ENCODE measurements at regions not wholly inside any gene's neighbourhood (a gene's known extent, or its start where the extent isn't known, plus 50 kb on each side); places are given as distances from the start of the nearest gene placed in this dataset.

DNA sequence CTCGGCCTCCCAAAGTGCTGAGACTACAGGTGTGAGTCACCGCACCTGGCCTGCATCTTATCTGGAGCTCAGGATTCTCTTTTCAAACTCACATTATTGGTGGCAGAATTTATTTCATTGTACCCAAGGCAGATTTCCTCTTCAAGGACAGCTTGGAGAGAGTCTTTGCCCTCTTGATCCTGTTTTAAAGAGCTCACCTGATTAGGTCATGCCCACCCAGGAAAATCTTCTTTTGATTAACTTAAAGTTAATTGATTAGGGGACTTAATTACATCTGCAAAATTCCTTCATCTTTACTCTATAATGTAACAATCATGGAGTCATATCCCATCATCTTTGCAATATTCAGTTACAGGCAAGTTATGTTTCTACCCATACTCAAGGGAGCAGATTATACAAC is 346.4 kb downstream of the EPHA4 start:
- Histone ChIP-seq H3K36me3 (ENCODE audit: control insufficient read depth, insufficient read depth, low read length) (no peaks in the 10 kb centered on the region), H3K4me1 (ENCODE audit: control insufficient read depth, insufficient read depth, low read length) (no peaks in the 10 kb centered on the region), H3K9me3 (ENCODE audit: control insufficient read depth, insufficient read depth, low read length) (no peaks in the 10 kb centered on the region), H3K9ac (ENCODE audit: low read depth, low read length) (no peak overlapping the region), H3K4me3 (ENCODE audit: low read depth, low read length) (no peak overlapping the region), H3K27me3 (ENCODE audit: control insufficient read depth, insufficient read depth, low read length) (no peaks in the 10 kb centered on the region), H3K27ac (ENCODE audit: low read depth, low read length) (no peak overlapping the region)

DNA sequence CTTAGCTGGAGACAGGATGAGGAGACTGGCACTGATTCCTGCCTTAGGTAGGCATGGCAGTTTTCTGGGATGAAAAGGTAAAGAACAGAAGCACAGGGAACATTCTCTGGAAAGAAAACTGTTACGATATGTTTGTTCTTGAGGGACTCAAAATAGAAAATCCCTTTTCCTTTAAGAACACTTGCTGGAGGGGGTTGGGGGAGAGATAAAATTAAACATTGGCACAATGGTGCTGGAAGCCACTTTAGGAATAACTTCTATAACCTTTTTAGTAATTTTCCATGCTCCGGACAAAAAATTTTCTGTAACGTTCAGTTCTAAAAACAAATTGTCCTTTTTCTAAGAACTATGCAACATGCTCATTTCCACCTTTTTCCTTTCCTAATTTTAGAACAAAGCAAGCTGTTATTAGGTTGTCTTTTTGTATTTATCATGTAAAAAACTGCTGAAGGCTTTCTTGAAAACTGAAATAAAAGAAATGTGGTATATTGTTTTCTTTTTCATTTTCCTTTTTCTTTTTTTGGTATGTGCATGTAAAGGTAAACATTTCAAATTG is 343.8 kb downstream of the EPHA4 start:
- Histone ChIP-seq H3K4me3 (ENCODE audit: low read depth, low read length) (no peak overlapping the region), H3K9me3 (ENCODE audit: control insufficient read depth, insufficient read depth, low read length) (no peaks in the 10 kb centered on the region), H3K27ac (ENCODE audit: low read depth, low read length) (no peak overlapping the region), H3K4me1 (ENCODE audit: control insufficient read depth, insufficient read depth, low read length) (no peaks in the 10 kb centered on the region), H3K36me3 (ENCODE audit: control insufficient read depth, insufficient read depth, low read length) (no peaks in the 10 kb centered on the region), H3K9ac (ENCODE audit: low read depth, low read length) (no peak overlapping the region), H3K27me3 (ENCODE audit: control insufficient read depth, insufficient read depth, low read length) (no peaks in the 10 kb centered on the region)

DNA sequence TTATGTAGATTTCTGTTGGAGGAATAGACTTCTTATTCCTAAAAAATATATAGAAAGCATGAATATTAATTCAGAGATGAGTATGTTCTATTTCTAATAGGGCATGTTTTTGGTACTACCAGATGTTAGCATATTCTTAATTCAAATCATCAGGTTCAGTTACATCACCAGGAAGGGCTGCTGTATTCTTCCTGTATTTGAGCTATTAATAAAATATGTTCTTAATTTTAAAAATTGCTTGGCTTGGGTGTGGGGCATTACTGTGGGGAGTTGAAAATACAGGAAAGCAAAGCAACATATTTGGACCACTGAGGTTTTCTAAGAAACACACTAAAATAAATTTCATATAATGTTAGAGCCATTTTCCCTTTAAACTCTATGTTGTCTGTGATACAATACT is 343.0 kb downstream of the EPHA4 start:
- no peaks in the 10 kb centered on the region for H3K4me1 ChIP-seq (ENCODE audit: control insufficient read depth, insufficient read depth, low read length)
- H3K27ac ChIP-seq (ENCODE audit: low read depth, low read length) = no peak overlapping the region
- H3K4me3 ChIP-seq (ENCODE audit: low read depth, low read length) = no peak overlapping the region
- H3K27me3 ChIP-seq (ENCODE audit: control insufficient read depth, insufficient read depth, low read length) = no peaks in the 10 kb centered on the region
- H3K9ac ChIP-seq (ENCODE audit: low read depth, low read length) = no peak overlapping the region
- no peaks in the 10 kb centered on the region for H3K36me3 ChIP-seq (ENCODE audit: control insufficient read depth, insufficient read depth, low read length)
- H3K9me3 ChIP-seq (ENCODE audit: control insufficient read depth, insufficient read depth, low read length) = no peaks in the 10 kb centered on the region

DNA sequence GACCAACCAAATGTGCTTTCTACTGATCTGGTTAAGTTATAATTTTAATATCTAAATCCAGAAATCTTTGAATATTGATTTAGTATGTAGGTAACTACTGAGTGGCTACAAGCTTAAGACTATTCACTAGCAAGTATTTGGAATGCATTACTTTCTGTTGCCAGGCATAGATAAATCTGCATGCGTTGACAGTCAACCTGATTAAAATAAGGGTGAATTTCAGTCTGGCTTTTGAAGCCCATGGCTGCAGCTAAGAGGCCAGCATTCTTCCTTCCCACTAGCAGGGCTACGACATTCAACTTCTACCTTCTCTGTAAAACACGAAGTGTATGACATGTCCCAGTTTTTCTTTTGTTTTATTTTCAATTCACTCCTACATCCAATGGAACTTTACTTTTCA is 340.6 kb downstream of the EPHA4 start:
- no peaks in the 10 kb centered on the region for H3K4me1 ChIP-seq (ENCODE audit: control insufficient read depth, insufficient read depth, low read length)
- H3K36me3 ChIP-seq (ENCODE audit: control insufficient read depth, insufficient read depth, low read length) = no peaks in the 10 kb centered on the region
- no peaks in the 10 kb centered on the region for H3K27me3 ChIP-seq (ENCODE audit: control insufficient read depth, insufficient read depth, low read length)
- no peaks in the 10 kb centered on the region for H3K9me3 ChIP-seq (ENCODE audit: control insufficient read depth, insufficient read depth, low read length)
- H3K4me3 ChIP-seq (ENCODE audit: low read depth, low read length) = no peak overlapping the region
- H3K9ac ChIP-seq (ENCODE audit: low read depth, low read length) = no peak overlapping the region
- H3K27ac ChIP-seq (ENCODE audit: low read depth, low read length) = no peak overlapping the region

DNA sequence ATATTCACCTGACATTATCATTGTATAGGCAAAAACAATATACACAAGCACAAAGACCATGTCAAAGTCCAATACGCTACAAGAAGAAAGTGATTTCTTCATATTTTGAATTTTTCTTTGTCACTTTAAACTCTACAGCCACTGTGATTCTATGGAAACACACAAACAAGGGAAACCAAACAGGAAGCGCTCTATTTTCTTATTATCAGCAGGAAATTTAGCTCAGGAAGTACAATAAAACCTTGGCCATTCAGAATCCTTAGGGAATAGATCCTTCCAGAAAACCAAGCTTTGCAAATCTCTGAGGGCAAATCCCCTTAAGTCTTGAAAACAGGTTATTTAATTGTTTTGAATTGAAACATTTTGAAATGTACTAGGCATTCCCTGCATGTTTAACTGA is 336.2 kb downstream of the EPHA4 start:
- no peaks in the 10 kb centered on the region for H3K4me1 ChIP-seq (ENCODE audit: control insufficient read depth, insufficient read depth, low read length)
- no peaks in the 10 kb centered on the region for H3K9me3 ChIP-seq (ENCODE audit: control insufficient read depth, insufficient read depth, low read length)
- no peaks in the 10 kb centered on the region for H3K36me3 ChIP-seq (ENCODE audit: control insufficient read depth, insufficient read depth, low read length)
- no peak overlapping the region for H3K4me3 ChIP-seq (ENCODE audit: low read depth, low read length)
- H3K27ac ChIP-seq (ENCODE audit: low read depth, low read length) = no peak overlapping the region
- no peaks in the 10 kb centered on the region for H3K27me3 ChIP-seq (ENCODE audit: control insufficient read depth, insufficient read depth, low read length)
- H3K9ac ChIP-seq (ENCODE audit: low read depth, low read length) = no peak overlapping the region

DNA sequence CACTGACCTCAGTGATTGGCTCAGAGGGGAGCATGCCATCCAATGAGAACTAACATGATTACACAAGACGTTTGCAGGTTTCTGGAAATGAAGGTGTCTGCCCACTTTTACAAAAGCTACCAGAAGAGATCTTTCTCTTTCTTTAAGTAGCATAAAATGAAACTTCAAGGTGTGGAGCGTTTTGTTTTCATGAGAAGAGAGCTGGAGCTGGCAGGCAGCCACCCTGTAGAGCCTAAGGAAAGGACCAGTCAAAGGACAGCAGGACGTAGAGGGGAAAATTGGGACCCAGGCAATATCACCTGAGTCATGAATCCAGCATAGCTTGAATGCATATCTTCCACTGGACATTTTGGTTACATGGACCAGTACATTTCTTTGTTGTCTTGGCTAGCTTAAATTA is 331.0 kb downstream of the EPHA4 start:
- Histone ChIP-seq H3K4me3 (ENCODE audit: low read depth, low read length) (no peak overlapping the region), H3K9ac (ENCODE audit: low read depth, low read length) (no peak overlapping the region), H3K4me1 (ENCODE audit: control insufficient read depth, insufficient read depth, low read length) (peaks cover 2% of the 10 kb centered on the region; the same call in 1 of the 2 replicates), H3K9me3 (ENCODE audit: control insufficient read depth, insufficient read depth, low read length) (no peaks in the 10 kb centered on the region), H3K27ac (ENCODE audit: low read depth, low read length) (no peak overlapping the region), H3K27me3 (ENCODE audit: control insufficient read depth, insufficient read depth, low read length) (no peaks in the 10 kb centered on the region), H3K36me3 (ENCODE audit: control insufficient read depth, insufficient read depth, low read length) (no peaks in the 10 kb centered on the region)

DNA sequence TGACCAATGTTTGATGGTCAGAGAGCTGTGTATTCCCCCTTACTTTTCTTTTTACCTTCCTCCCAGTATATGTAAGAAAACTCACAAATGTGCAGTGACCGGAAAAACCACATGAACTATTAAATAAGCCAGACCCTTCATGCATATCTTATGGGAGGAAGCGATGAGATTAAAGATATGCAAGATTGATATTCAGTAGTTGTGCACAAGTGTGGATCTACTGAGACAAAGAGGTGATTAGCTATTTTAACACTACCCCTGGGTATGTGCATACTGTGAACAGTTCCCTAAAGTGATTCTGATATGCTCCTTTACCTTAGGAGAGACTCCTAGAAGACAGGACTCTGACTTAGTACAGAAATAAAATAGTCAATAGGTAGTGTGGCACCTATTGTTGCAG is 328.3 kb downstream of the EPHA4 start:
- H3K9ac ChIP-seq (ENCODE audit: low read depth, low read length) = no peak overlapping the region
- H3K36me3 ChIP-seq (ENCODE audit: control insufficient read depth, insufficient read depth, low read length) = no peaks in the 10 kb centered on the region
- no peaks in the 10 kb centered on the region for H3K27me3 ChIP-seq (ENCODE audit: control insufficient read depth, insufficient read depth, low read length)
- H3K4me3 ChIP-seq (ENCODE audit: low read depth, low read length) = no peak overlapping the region
- H3K9me3 ChIP-seq (ENCODE audit: control insufficient read depth, insufficient read depth, low read length) = no peaks in the 10 kb centered on the region
- H3K4me1 ChIP-seq (ENCODE audit: control insufficient read depth, insufficient read depth, low read length) = peaks cover 2% of the 10 kb centered on the region; the same call in 1 of the 2 replicates
- no peak overlapping the region for H3K27ac ChIP-seq (ENCODE audit: low read depth, low read length)

DNA sequence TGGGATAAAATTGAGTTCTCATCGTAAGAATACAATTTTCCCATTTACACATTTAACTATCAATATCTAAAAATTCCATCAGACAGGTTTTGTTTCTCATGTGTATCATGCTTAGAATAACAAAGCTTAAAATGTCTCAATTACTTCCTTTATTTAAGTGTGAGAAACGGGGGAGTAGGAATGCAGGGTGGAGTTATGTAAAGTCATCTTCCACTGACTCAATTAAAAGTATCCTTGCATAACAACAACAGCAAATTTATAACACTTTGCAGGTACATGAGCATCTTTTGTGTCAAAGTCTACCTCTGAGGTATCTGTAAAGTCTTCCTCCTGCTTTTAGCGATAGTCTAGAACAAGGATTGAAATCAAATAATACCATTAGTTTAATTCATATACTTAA is 327.1 kb downstream of the EPHA4 start:
- H3K36me3 ChIP-seq (ENCODE audit: control insufficient read depth, insufficient read depth, low read length) = no peaks in the 10 kb centered on the region
- H3K9ac ChIP-seq (ENCODE audit: low read depth, low read length) = no peak overlapping the region
- H3K4me3 ChIP-seq (ENCODE audit: low read depth, low read length) = no peak overlapping the region
- H3K27ac ChIP-seq (ENCODE audit: low read depth, low read length) = no peak overlapping the region
- no peaks in the 10 kb centered on the region for H3K9me3 ChIP-seq (ENCODE audit: control insufficient read depth, insufficient read depth, low read length)
- H3K4me1 ChIP-seq (ENCODE audit: control insufficient read depth, insufficient read depth, low read length) = peaks cover 2% of the 10 kb centered on the region; the same call in 1 of the 2 replicates
- H3K27me3 ChIP-seq (ENCODE audit: control insufficient read depth, insufficient read depth, low read length) = no peaks in the 10 kb centered on the region

DNA sequence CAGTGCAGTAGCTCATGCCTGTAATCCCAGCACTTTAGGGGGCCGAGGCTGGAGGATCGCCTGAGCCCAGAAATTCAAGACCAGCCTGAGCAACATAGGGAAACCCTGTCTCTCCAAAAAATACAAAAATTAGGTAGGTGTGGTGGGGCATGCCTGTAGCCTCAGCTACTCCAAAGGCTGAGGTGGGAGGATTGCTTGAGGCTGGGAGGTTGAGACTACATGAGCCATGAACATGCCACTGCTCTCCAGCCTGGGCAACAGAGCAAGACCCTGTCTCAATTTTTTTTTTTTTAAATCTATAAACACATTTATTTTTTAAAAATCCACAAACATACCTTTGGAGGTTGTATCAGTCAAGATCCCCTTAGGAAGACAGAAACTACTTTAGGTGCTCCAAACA is 326.3 kb downstream of the EPHA4 start:
- Histone ChIP-seq H3K36me3 (ENCODE audit: control insufficient read depth, insufficient read depth, low read length) (no peaks in the 10 kb centered on the region), H3K27me3 (ENCODE audit: control insufficient read depth, insufficient read depth, low read length) (no peaks in the 10 kb centered on the region), H3K9ac (ENCODE audit: low read depth, low read length) (no peak overlapping the region)

DNA sequence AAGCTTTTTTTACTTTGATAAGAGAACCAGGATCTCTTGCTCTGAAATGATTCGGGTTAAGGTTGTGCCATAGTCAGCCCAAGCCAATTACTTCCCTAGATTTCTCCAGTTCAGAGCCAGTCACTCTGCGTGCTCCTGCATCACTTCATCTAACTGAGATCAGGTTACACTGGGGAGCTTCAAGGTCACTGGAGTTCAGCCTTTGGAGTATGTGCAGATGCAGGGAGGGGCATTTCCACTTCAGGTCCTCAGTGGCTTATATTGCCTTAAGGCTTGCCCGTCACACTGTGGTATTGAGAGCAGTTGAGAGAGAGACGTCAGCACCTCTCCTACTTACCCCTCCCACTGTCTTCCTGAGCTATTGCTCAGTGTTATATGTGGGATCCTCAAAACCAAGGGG is 317.8 kb downstream of the EPHA4 start:
- Histone ChIP-seq H3K4me1 (ENCODE audit: control insufficient read depth, insufficient read depth, low read length) (peaks cover 15% of the 10 kb centered on the region), H3K9me3 (ENCODE audit: control insufficient read depth, insufficient read depth, low read length) (peaks cover 2% of the 10 kb centered on the region; the same call in 1 of the 2 replicates), H3K27me3 (ENCODE audit: control insufficient read depth, insufficient read depth, low read length) (no peaks in the 10 kb centered on the region), H3K4me3 (ENCODE audit: low read depth, low read length) (no peak overlapping the region), H3K36me3 (ENCODE audit: control insufficient read depth, insufficient read depth, low read length) (no peaks in the 10 kb centered on the region), H3K27ac (ENCODE audit: low read depth, low read length) (no peak overlapping the region), H3K9ac (ENCODE audit: low read depth, low read length) (no peak overlapping the region)

More for the DNA sequence above, 326.3 kb downstream of the EPHA4 start:
- Histone ChIP-seq H3K9me3 (ENCODE audit: control insufficient read depth, insufficient read depth, low read length) (no peaks in the 10 kb centered on the region), H3K4me3 (ENCODE audit: low read depth, low read length) (no peak overlapping the region), H3K27ac (ENCODE audit: low read depth, low read length) (no peak overlapping the region), H3K4me1 (ENCODE audit: control insufficient read depth, insufficient read depth, low read length) (peaks cover 2% of the 10 kb centered on the region; the same call in 1 of the 2 replicates)

DNA sequence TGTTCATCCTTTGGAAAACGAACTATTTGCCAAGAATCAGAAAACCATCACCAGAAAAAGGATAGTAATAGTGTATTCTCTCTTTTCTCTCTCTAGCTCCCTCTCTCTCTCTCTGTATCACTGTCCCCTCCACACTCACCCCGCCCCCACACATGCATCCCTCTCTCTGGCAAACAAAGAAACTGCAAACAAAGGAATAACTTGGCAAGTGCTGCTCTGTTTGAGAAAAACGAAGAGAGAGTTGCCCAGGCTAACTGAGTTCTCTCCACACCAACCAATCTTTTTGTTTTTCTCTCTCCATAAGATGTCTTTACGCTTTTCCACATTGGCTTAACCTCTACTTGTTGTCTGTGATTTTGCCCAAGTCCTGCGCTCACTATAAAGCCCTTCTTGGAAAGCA is 316.2 kb downstream of the EPHA4 start:
- H3K9me3 ChIP-seq (ENCODE audit: control insufficient read depth, insufficient read depth, low read length) = peaks cover 2% of the 10 kb centered on the region; the same call in 1 of the 2 replicates

More for the DNA sequence above, 316.2 kb downstream of the EPHA4 start:
- no peaks in the 10 kb centered on the region for H3K36me3 ChIP-seq (ENCODE audit: control insufficient read depth, insufficient read depth, low read length)
- H3K9ac ChIP-seq (ENCODE audit: low read depth, low read length) = peak overlapping the region; percentile 54; the same call in 1 of the 2 replicates
- peaks cover 15% of the 10 kb centered on the region for H3K4me1 ChIP-seq (ENCODE audit: control insufficient read depth, insufficient read depth, low read length)
- H3K4me3 ChIP-seq (ENCODE audit: low read depth, low read length) = no peak overlapping the region
- H3K27me3 ChIP-seq (ENCODE audit: control insufficient read depth, insufficient read depth, low read length) = no peaks in the 10 kb centered on the region
- H3K27ac ChIP-seq (ENCODE audit: low read depth, low read length) = peak overlapping the region; percentile 49

Measured in HUES48 (cell line).